RWPE1 (cell line): ENCODE measurements at regions not wholly inside any gene's neighbourhood (a gene's known extent, or its start where the extent isn't known, plus 50 kb on each side); places are given as distances from the start of the nearest gene placed in this dataset.

Source experiments
- CTCF ChIA-PET: fragments of 350-600 bp; sonication (Branson Sonifier 250); formaldehyde crosslinking; extraction: SDS; loops from one replicate; lab custom pipeline; 2021; lab: Yijun Ruan, JAX
- POLR2A ChIA-PET: fragments of 400-600 bp; formaldehyde crosslinking; extraction: SDS; loops from one replicate; lab custom pipeline; 2020; ENCODE audit warnings: antibody characterized with exemption; ENCODE audit not compliant: low non-redundant PET; lab: Yijun Ruan, JAX
- DNase-seq: peaks from one replicate; pipeline ENCODE4 v3.0.0; 2012; ENCODE audit warnings: low spot score
- H3K27ac ChIP-seq: fragments of 450-650 bp; 2 replicates; pipeline ENCODE4 v1.5.1; 2017
- CTCF ChIP-seq: fragments of 450-650 bp; conservative IDR thresholded peaks from 2 replicates; pipeline ENCODE4 v1.5.1; 2017; ENCODE audit warnings: low read depth, mild to moderate bottlenecking

- CTCF ChIA-PET: interaction anchor here (0.7 to 4.7 kb wide), 4 partner anchors 8 to 509 kb away, joined by 3 to 46 read pairs (median 4); no protein-coding TSS in a partner anchor
- H3K27ac ChIP-seq: no peak overlapping the region
Measured at GRCh38 chr1:68322096-68322495, 89.8 kb upstream of the WLS start.

GRCh38 chr1:68321084-68321685, 88.9 kb upstream of the WLS start:
- POLR2A ChIA-PET: no interaction called here
- CTCF ChIA-PET: interaction anchor here (0.6 to 4.7 kb wide), 9 partner anchors 9 to 205 kb away, joined by 3 to 46 read pairs (median 5); partner anchors contain the start of gene WLS
- no peak overlapping the region for H3K27ac ChIP-seq
- TF ChIP-seq CTCF: peak; percentile 60
- peak; percentile 67 for DNase-seq

More at GRCh38 chr1:68322096-68322495, 89.8 kb upstream of the WLS start:
- POLR2A ChIA-PET: no interaction called here
- no peak for TF ChIP-seq CTCF
- DNase-seq: no peak

- H3K27ac ChIP-seq: no peak overlapping the region
- no peak for DNase-seq
- ChIA-PET POLR2A (no interaction called here), CTCF (interaction anchor here (1.2 to 4.7 kb wide), 4 partner anchors 88 to 204 kb away, joined by 3 to 46 read pairs (median 8); partner anchors contain the start of gene WLS)
- no peak for TF ChIP-seq CTCF
Measured at GRCh38 chr1:68320349-68320748, 88.0 kb upstream of the WLS start.

- no peak overlapping the region for H3K27ac ChIP-seq
- ChIA-PET POLR2A (no interaction called here), CTCF (interaction anchor here (1.2 to 4.7 kb wide), 3 partner anchors 132 to 203 kb away, joined by 3 to 46 read pairs (median 4); no protein-coding TSS in a partner anchor)
- no peak for DNase-seq
- no peak for TF ChIP-seq CTCF
Measured at GRCh38 chr1:68319907-68320306, 87.6 kb upstream of the WLS start.

GRCh38 chr1:68317543-68317942, 85.2 kb upstream of the WLS start:
- TF ChIP-seq CTCF: no peak
- no peak for DNase-seq

GRCh38 chr1:68314151-68314780, 81.9 kb upstream of the WLS start:
- POLR2A ChIA-PET: no interaction called here

More at GRCh38 chr1:68317543-68317942, 85.2 kb upstream of the WLS start:
- POLR2A ChIA-PET: no interaction called here
- CTCF ChIA-PET: no interaction called here
- H3K27ac ChIP-seq: no peak overlapping the region

More at GRCh38 chr1:68314151-68314780, 81.9 kb upstream of the WLS start:
- H3K27ac ChIP-seq: no peak overlapping the region
- no peak for TF ChIP-seq CTCF
- CTCF ChIA-PET: no interaction called here
- DNase-seq: no peak
